ENCODE measurements at regions not wholly inside any gene's neighbourhood (a gene's known extent, or its start where the extent isn't known, plus 50 kb on each side); places are given as distances from the start of the nearest gene placed in this dataset.

DNA sequence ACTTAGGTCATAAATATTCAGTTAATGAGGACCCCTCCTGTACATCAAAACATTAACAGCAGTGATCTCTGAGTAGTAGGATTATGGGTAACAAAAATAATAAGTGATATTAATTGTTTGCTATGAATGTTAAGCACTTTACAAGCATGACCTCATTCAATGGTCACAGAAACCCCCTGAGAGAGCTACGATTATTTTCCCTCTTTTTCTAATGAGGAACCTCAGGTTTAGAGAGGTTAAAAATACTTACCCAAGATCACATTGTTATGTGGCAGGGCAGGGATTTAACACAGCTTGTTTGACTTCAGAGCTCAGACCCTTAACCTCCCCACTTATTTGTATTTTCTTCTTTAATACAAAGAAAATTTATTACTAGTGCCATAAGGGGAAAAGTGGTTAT, 228.2 kb downstream of the TBL1XR1 start:
- Histone ChIP-seq H3K36me3 (no peaks in the 10 kb centered on the region), H3K27me3 (no peaks in the 10 kb centered on the region), H3K4me3 (no peak overlapping the region), H3K27ac (no peak overlapping the region), H3K9me3 (no peaks in the 10 kb centered on the region), H3K4me1 (peaks cover 0 to 4% (median 0%) of the 10 kb centered on the region in 4 donors)
- DNase-seq, result no peak
- intact Hi-C loops (cut with DNase I; ENCODE audit: low total_unique reads), result no loop called here
- no peak for TF ChIP-seq CTCF (IDR thresholded peaks at IDR 0.05)

GRCh38 chr3:176968631-176969030, 228.7 kb downstream of the TBL1XR1 start:
- Histone ChIP-seq H3K27me3 (no peaks in the 10 kb centered on the region), H3K9me3 (no peaks in the 10 kb centered on the region), H3K27ac (no peak overlapping the region), H3K4me1 (peaks cover 0 to 4% (median 0%) of the 10 kb centered on the region in 4 donors), H3K36me3 (no peaks in the 10 kb centered on the region), H3K4me3 (no peak overlapping the region)
- intact Hi-C loops (cut with DNase I; ENCODE audit: low total_unique reads), result no loop called here
- no peak for DNase-seq
- no peak for TF ChIP-seq CTCF (IDR thresholded peaks at IDR 0.05)

GRCh38 chr3:176967522-176967921, 229.8 kb downstream of the TBL1XR1 start:
- H3K27me3 ChIP-seq, result no peaks in the 10 kb centered on the region
- no peak for DNase-seq
- intact Hi-C loops (cut with DNase I; ENCODE audit: low total_unique reads), result no loop called here
- H3K4me3 ChIP-seq, result no peak overlapping the region
- H3K27ac ChIP-seq, result no peak overlapping the region
- TF ChIP-seq CTCF (IDR thresholded peaks at IDR 0.05), result no peak
- no peaks in the 10 kb centered on the region for H3K36me3 ChIP-seq
- H3K4me1 ChIP-seq, result peaks cover 0 to 4% (median 0%) of the 10 kb centered on the region in 4 donors
- H3K9me3 ChIP-seq, result no peaks in the 10 kb centered on the region

GRCh38 chr3:176964661-176965060, 232.6 kb downstream of the TBL1XR1 start:
- intact Hi-C loops (cut with DNase I; ENCODE audit: low total_unique reads), result no loop called here
- H3K4me1 ChIP-seq, result peaks cover 0 to 4% (median 0%) of the 10 kb centered on the region in 4 donors
- H3K27ac ChIP-seq, result no peak overlapping the region
- no peaks in the 10 kb centered on the region for H3K27me3 ChIP-seq
- H3K9me3 ChIP-seq, result no peaks in the 10 kb centered on the region
- no peak for TF ChIP-seq CTCF (IDR thresholded peaks at IDR 0.05)
- DNase-seq, result no peak
- H3K36me3 ChIP-seq, result no peaks in the 10 kb centered on the region
- H3K4me3 ChIP-seq, result no peak overlapping the region

DNA sequence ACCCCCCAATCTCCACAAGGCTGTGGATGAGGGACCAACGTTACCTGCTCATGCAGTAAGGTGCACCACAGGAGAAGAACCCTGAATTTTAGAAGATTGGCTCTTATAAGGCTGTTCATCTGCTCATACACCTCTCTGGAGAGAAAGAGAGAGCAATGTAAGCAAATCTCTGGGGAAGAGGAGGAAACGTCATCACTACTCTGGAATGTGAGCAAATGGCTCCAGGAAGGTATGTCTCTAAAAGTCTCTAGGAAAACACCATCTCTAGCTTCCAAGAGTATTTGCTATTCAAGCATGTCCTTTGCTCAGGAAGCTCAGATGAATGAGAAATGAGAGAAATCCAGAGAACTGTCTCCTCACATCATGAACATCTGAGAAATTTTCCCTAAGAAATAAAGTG, 235.4 kb downstream of the TBL1XR1 start:
- no peak for TF ChIP-seq CTCF (IDR thresholded peaks at IDR 0.05)
- Histone ChIP-seq H3K36me3 (no peaks in the 10 kb centered on the region), H3K4me1 (peaks cover 0 to 4% (median 0%) of the 10 kb centered on the region in 4 donors), H3K4me3 (no peak overlapping the region), H3K27ac (no peak overlapping the region), H3K9me3 (no peaks in the 10 kb centered on the region), H3K27me3 (no peaks in the 10 kb centered on the region)
- intact Hi-C loops (cut with DNase I; ENCODE audit: low total_unique reads), result no loop called here
- DNase-seq, result no peak

DNA sequence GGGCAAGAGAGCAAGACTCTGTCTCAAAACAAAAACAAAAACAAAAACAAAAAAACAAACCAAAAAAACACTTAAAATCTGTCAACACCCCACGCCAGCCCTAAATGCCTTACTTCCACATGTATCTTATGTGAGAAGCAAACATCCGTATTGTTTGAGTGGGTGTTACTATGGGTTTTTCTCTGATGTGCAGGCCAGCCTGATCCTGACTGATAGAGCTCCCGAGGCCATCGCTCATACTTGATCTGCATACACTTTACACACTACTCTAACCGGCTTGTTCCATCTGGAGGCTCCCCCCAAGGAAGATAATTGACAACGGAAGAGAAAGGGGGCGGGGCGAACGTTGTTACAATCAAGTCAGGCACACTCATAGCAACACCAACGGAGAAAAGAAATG, 237.4 kb downstream of the TBL1XR1 start:
- H3K9me3 ChIP-seq, result no peaks in the 10 kb centered on the region
- no peaks in the 10 kb centered on the region for H3K27me3 ChIP-seq
- no peak overlapping the region for H3K27ac ChIP-seq
- intact Hi-C loops (cut with DNase I; ENCODE audit: low total_unique reads), result no loop called here
- no peak for TF ChIP-seq CTCF (IDR thresholded peaks at IDR 0.05)
- H3K4me3 ChIP-seq, result no peak overlapping the region
- no peaks in the 10 kb centered on the region for H3K4me1 ChIP-seq
- H3K36me3 ChIP-seq, result no peaks in the 10 kb centered on the region
- DNase-seq, result no peak
